ENCODE measurements at regions not wholly inside any gene's neighbourhood (a gene's known extent, or its start where the extent isn't known, plus 50 kb on each side); places are given as distances from the start of the nearest gene placed in this dataset.

DNA sequence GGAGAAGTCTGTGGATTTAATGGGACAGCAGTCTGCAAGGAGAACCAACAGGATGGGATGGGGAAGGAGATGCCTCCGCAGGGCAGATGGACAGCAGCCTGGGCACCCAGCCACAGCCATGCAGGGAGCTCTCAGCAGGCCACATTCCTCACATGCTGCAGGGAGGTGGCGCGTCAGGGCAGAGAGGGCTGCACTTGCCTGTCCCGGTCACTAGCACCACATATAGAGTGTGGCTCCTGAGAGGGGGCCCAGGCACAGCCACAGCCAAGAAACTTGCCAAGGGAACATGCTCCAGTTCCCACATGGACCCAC, 86.8 kb upstream of the ZMIZ1 start:
- TF ChIP-seq EZH2 (IDR thresholded peaks at IDR 0.05; ENCODE audit: borderline replicate concordance, low read depth, low read length, poor library complexity, severe bottlenecking) (no peak), CTCF (conservative IDR thresholded peaks at IDR 0.05; ENCODE audit: low read depth, low read length) (no peak)
